ENCODE measurements at regions not wholly inside any gene's neighbourhood (a gene's known extent, or its start where the extent isn't known, plus 50 kb on each side); places are given as distances from the start of the nearest gene placed in this dataset.
A peak's percentile ranks its signal among the peaks of the same experiment; 100 is the strongest.

DNA sequence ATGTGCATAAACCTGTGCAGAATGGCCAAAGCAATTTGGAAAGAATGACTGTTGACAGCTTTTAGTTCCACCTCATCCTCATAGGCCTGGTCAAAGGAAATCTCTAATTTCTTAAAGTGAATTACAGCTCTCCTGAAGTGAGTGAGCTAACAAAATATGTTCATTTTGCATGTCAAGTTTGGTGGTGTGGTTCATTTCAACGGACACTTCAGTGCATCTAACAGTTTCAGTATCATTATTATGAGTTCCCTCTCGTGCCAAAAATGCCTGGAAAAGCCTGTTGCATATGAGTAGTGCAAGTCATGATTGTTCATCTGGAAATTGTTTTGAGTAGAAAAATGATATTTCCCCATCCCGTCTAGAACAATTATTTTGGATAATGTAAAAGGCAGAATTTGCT lies 53.2 kb upstream of the HMHB1 start:
- no peaks in the 10 kb centered on the region for H3K9me3 ChIP-seq (ENCODE audit: insufficient read depth, low read length)
- peaks cover 31% of the 10 kb centered on the region for H3K4me1 ChIP-seq (ENCODE audit: low read length)
- H3K27ac ChIP-seq (ENCODE audit: low read length) = no peak overlapping the region
- H3K27me3 ChIP-seq (ENCODE audit: low read depth, low read length) = no peaks in the 10 kb centered on the region
- no peaks in the 10 kb centered on the region for H4K20me1 ChIP-seq (ENCODE audit: insufficient read depth, low read length)
- no peak overlapping the region for H2AFZ ChIP-seq (ENCODE audit: low read depth, low read length)
- no peak overlapping the region for H3K9ac ChIP-seq (ENCODE audit: low read length)
- no peaks in the 10 kb centered on the region for H3K79me2 ChIP-seq (ENCODE audit: low read length)
- H3K36me3 ChIP-seq (replicated peaks; ENCODE audit: low read depth, low read length) = no peaks in the 10 kb centered on the region
- H3K4me3 ChIP-seq (ENCODE audit: low read length) = no peak overlapping the region
- TF ChIP-seq EZH2phosphoT487 (IDR thresholded peaks at IDR 0.05; ENCODE audit: low read depth) = no peak
- TF ChIP-seq, protein P1, sequence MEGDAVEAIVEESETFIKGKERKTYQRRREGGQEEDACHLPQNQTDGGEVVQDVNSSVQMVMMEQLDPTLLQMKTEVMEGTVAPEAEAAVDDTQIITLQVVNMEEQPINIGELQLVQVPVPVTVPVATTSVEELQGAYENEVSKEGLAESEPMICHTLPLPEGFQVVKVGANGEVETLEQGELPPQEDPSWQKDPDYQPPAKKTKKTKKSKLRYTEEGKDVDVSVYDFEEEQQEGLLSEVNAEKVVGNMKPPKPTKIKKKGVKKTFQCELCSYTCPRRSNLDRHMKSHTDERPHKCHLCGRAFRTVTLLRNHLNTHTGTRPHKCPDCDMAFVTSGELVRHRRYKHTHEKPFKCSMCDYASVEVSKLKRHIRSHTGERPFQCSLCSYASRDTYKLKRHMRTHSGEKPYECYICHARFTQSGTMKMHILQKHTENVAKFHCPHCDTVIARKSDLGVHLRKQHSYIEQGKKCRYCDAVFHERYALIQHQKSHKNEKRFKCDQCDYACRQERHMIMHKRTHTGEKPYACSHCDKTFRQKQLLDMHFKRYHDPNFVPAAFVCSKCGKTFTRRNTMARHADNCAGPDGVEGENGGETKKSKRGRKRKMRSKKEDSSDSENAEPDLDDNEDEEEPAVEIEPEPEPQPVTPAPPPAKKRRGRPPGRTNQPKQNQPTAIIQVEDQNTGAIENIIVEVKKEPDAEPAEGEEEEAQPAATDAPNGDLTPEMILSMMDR (IDR thresholded peaks at IDR 0.05; ENCODE audit: low read depth, low read length) = no peak
- peak overlapping the region; percentile 50 for H3K4me2 ChIP-seq (ENCODE audit: low read length)

DNA sequence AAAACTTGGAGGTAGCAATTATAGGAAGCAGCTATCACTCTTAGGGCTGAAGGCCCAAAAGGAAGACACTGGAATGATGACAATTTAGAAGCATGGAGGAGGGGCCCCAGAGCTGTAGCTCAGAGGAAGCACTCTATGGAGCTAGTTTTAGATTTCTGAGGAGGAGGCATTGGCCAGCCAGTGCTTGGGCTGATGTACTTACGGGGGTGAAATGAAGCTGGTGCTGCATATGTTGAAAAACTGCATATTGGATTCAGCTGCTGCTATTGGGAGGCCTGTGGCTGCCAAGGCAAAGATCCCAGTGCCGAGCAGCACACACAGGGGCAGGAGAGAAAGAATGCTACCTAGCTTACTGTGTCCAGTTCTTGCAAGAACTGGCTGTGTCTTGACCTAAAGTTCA lies 53.9 kb upstream of the HMHB1 start:
- no peaks in the 10 kb centered on the region for H4K20me1 ChIP-seq (ENCODE audit: insufficient read depth, low read length)
- H3K4me1 ChIP-seq (ENCODE audit: low read length) = peaks cover 31% of the 10 kb centered on the region
- no peaks in the 10 kb centered on the region for H3K36me3 ChIP-seq (replicated peaks; ENCODE audit: low read depth, low read length)
- no peak overlapping the region for H3K4me3 ChIP-seq (ENCODE audit: low read length)
- no peak overlapping the region for H3K27ac ChIP-seq (ENCODE audit: low read length)
- H2AFZ ChIP-seq (ENCODE audit: low read depth, low read length) = no peak overlapping the region
- no peak for TF ChIP-seq EZH2phosphoT487 (IDR thresholded peaks at IDR 0.05; ENCODE audit: low read depth)
- TF ChIP-seq, protein P1 (IDR thresholded peaks at IDR 0.05; ENCODE audit: low read depth, low read length) = no peak
- no peaks in the 10 kb centered on the region for H3K27me3 ChIP-seq (ENCODE audit: low read depth, low read length)
- no peak overlapping the region for H3K9ac ChIP-seq (ENCODE audit: low read length)
- H3K9me3 ChIP-seq (ENCODE audit: insufficient read depth, low read length) = no peaks in the 10 kb centered on the region
- no peaks in the 10 kb centered on the region for H3K79me2 ChIP-seq (ENCODE audit: low read length)
- H3K4me2 ChIP-seq (ENCODE audit: low read length) = no peak overlapping the region

GRCh38 chr5:143757116-143757515 lies 54.8 kb upstream of the HMHB1 start:
- H3K4me2 ChIP-seq (ENCODE audit: low read length) = peak overlapping the region; percentile 20; the same call in 1 of the 2 replicates
- peaks cover 31% of the 10 kb centered on the region for H3K4me1 ChIP-seq (ENCODE audit: low read length)
- no peaks in the 10 kb centered on the region for H3K79me2 ChIP-seq (ENCODE audit: low read length)
- H3K36me3 ChIP-seq (replicated peaks; ENCODE audit: low read depth, low read length) = no peaks in the 10 kb centered on the region
- no peak overlapping the region for H3K4me3 ChIP-seq (ENCODE audit: low read length)
- TF ChIP-seq, protein P1 (IDR thresholded peaks at IDR 0.05; ENCODE audit: low read depth, low read length) = no peak
- no peak for TF ChIP-seq EZH2phosphoT487 (IDR thresholded peaks at IDR 0.05; ENCODE audit: low read depth)
- no peaks in the 10 kb centered on the region for H3K9me3 ChIP-seq (ENCODE audit: insufficient read depth, low read length)
- no peak overlapping the region for H3K9ac ChIP-seq (ENCODE audit: low read length)
- H3K27ac ChIP-seq (ENCODE audit: low read length) = no peak overlapping the region
- H4K20me1 ChIP-seq (ENCODE audit: insufficient read depth, low read length) = no peaks in the 10 kb centered on the region
- H2AFZ ChIP-seq (ENCODE audit: low read depth, low read length) = no peak overlapping the region
- H3K27me3 ChIP-seq (ENCODE audit: low read depth, low read length) = no peaks in the 10 kb centered on the region

- Histone ChIP-seq H3K36me3 (replicated peaks; ENCODE audit: low read depth, low read length) (no peaks in the 10 kb centered on the region), H4K20me1 (ENCODE audit: insufficient read depth, low read length) (no peaks in the 10 kb centered on the region), H3K27me3 (ENCODE audit: low read depth, low read length) (no peaks in the 10 kb centered on the region), H3K4me1 (ENCODE audit: low read length) (peaks cover 31% of the 10 kb centered on the region), H3K4me3 (ENCODE audit: low read length) (no peak overlapping the region), H3K9ac (ENCODE audit: low read length) (no peak overlapping the region), H2AFZ (ENCODE audit: low read depth, low read length) (no peak overlapping the region), H3K4me2 (ENCODE audit: low read length) (no peak overlapping the region), H3K27ac (ENCODE audit: low read length) (no peak overlapping the region), H3K9me3 (ENCODE audit: insufficient read depth, low read length) (no peaks in the 10 kb centered on the region), H3K79me2 (ENCODE audit: low read length) (no peaks in the 10 kb centered on the region)
- TF ChIP-seq EZH2phosphoT487 (IDR thresholded peaks at IDR 0.05; ENCODE audit: low read depth) = no peak
- TF ChIP-seq, protein P1 (IDR thresholded peaks at IDR 0.05; ENCODE audit: low read depth, low read length) = no peak
Measured at GRCh38 chr5:143755966-143756365, 56.0 kb upstream of the HMHB1 start.
